AG04450 (cell line): ENCODE measurements at regions not wholly inside any gene's neighbourhood (a gene's known extent, or its start where the extent isn't known, plus 50 kb on each side); places are given as distances from the start of the nearest gene placed in this dataset.

ENCODE experiments used
- CTCF ChIA-PET: fragments of 300-600, 350-600 bp; formaldehyde crosslinking; extraction: SDS; loops from one replicate; lab custom pipeline; 2022; ENCODE audit warnings: antibody characterized with exemption, inconsistent platforms; lab: Charles Lee
- POLR2A ChIA-PET: fragments of 350-600 bp; formaldehyde crosslinking; extraction: SDS; loops from one replicate; lab custom pipeline; 2021; ENCODE audit warnings: antibody characterized with exemption, inconsistent platforms; lab: Yijun Ruan, JAX
- DNase-seq: peaks from one replicate; pipeline ENCODE4 v3.0.0-alpha.2; 2011; ENCODE audit warnings: low read depth, low spot score
- H3K27ac ChIP-seq: one replicate; pipeline ENCODE4 v1.5.1; 2012; ENCODE audit warnings: low read depth, low read length, control low read depth
- H3K27me3 ChIP-seq: one replicate; pipeline ENCODE4 v1.6.0; 2012; ENCODE audit warnings: low read length; ENCODE audit not compliant: control insufficient read depth, insufficient read depth
- H3K4me3 ChIP-seq: 2 replicates; pipeline ENCODE4 v1.5.1; 2011; ENCODE audit warnings: mild to moderate bottlenecking, low read depth, low read length, control low read depth
- H3K9me3 ChIP-seq: 2 replicates; pipeline ENCODE4 v1.5.1; 2012; ENCODE audit warnings: low read length; ENCODE audit not compliant: control insufficient read depth, insufficient read depth
- CTCF ChIP-seq: IDR thresholded peaks from 2 replicates; pipeline ENCODE4 v1.5.1; 2011; ENCODE audit warnings: low read depth, low read length, control low read depth, inconsistent platforms

DNA sequence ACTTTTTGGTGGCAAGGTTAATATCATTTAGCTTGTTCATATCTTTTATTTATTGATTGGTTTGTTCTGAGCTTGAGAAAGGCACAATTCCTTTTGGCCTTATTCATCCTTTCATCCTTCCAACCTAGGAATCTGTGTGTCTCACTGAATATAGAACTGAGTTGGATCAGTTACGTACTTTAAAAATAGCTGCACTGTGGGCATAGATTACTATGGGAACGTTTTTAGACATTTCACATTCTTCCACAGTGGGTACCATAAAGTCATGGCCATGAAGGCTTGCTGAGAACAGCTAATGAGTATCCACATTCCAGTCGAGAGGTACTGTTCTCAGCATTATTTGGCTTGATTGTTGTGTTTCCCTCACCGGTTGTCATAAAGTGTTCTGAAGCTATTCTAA is 217.0 kb upstream of the DKK2 start:
- POLR2A ChIA-PET, result no interaction called here
- H3K27ac ChIP-seq, result no peak overlapping the region
- CTCF ChIA-PET, result interaction anchor here (0.9 to 1.8 kb wide), 2 partner anchors 37 to 70 kb away, joined by 3 to 6 read pairs; no protein-coding TSS in a partner anchor

DNA sequence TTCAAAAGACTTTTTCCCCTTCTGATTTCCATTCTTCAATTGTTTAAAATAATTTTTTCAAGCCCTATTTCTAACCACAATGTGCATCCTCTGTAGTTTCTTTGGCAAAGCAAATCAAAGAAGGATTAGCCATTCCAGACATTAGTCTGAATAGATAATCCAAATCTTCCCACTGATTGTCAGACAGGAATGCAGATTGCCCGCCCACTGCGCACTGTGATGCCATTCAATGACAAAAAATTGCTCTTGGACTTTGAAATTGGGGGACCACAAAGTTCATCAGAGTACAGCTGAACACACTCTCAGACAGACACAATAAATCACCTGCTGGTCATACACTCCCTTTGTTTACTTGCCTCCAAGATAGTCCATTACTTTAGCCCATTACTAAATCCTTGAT is 216.5 kb upstream of the DKK2 start:
- no peak for TF ChIP-seq CTCF
- no peaks in the 10 kb centered on the region for H3K27me3 ChIP-seq
- no peaks in the 10 kb centered on the region for H3K9me3 ChIP-seq
- H3K4me3 ChIP-seq, result no peak overlapping the region
- ChIA-PET POLR2A (no interaction called here), CTCF (interaction anchor here (1.8 kb wide), 1 partner anchor 70 kb away, joined by 6 read pairs; no protein-coding TSS in a partner anchor)
- no peak for DNase-seq
- no peak overlapping the region for H3K27ac ChIP-seq

More for the DNA sequence above, 217.0 kb upstream of the DKK2 start:
- Histone ChIP-seq H3K4me3 (no peak overlapping the region), H3K27me3 (no peaks in the 10 kb centered on the region), H3K9me3 (no peaks in the 10 kb centered on the region)
- no peak for DNase-seq
- TF ChIP-seq CTCF, result no peak

- Histone ChIP-seq H3K27ac (no peak overlapping the region), H3K27me3 (no peaks in the 10 kb centered on the region), H3K4me3 (no peak overlapping the region), H3K9me3 (no peaks in the 10 kb centered on the region)
- no peak for DNase-seq
- CTCF ChIA-PET, result no interaction called here
- TF ChIP-seq CTCF, result no peak
- POLR2A ChIA-PET, result no interaction called here
Measured at GRCh38 chr4:107248571-107248970, 212.5 kb upstream of the DKK2 start.

DNA sequence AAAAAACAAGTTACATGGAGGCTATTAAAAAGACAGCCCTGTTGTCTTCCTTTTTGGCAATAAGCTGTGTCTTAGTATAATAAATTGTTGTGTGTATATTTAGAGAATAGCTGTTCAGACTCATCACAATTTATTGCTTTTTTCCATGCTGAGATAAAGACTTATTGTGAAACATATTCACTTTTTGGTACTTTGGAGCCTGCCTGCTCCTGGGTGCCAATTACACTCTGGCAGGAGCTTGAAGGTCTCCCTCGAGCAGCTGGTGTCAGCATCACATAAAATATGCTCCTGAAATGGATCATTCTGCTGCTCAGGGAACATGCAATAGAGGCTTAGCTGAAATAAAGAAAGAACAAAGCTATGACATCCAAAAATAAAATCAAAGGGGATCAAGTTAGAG is 211.6 kb upstream of the DKK2 start:
- ChIA-PET POLR2A (no interaction called here), CTCF (no interaction called here)
- Histone ChIP-seq H3K4me3 (no peak overlapping the region), H3K27ac (no peak overlapping the region), H3K27me3 (no peaks in the 10 kb centered on the region), H3K9me3 (no peaks in the 10 kb centered on the region)
- no peak for TF ChIP-seq CTCF
- no peak for DNase-seq

GRCh38 chr4:107246761-107247160 is 210.6 kb upstream of the DKK2 start:
- Histone ChIP-seq H3K4me3 (no peak overlapping the region), H3K9me3 (no peaks in the 10 kb centered on the region), H3K27ac (no peak overlapping the region), H3K27me3 (no peaks in the 10 kb centered on the region)
- ChIA-PET CTCF (no interaction called here), POLR2A (no interaction called here)
- DNase-seq, result no peak
- no peak for TF ChIP-seq CTCF
